ENCODE measurements at regions not wholly inside any gene's neighbourhood (a gene's known extent, or its start where the extent isn't known, plus 50 kb on each side); places are given as distances from the start of the nearest gene placed in this dataset.

DNA sequence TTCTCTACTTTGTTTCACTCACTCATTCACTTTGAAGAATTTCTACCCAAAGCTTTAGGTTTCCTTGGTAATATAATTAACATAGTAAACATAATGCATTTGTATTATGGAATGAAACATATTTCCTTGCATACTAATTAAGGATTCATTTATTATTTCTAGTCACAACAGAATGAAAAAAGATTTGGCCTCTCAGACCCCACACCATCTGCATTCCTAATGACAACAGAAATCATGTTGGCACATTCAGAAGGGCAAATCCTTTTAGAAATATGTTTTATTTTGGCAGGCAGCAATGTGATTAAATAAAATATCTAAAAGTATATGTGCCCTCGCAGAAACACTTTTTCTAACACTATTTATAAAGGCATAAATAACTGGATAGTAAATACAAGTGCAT, 163.4 kb downstream of the HTR1B start:
- TF ChIP-seq CTCF (conservative IDR thresholded peaks at IDR 0.05) (no peak), EZH2 (IDR thresholded peaks at IDR 0.05; ENCODE audit: low read depth) (no peak)
